GM18861 (cell line): ENCODE measurements at regions not wholly inside any gene's neighbourhood (a gene's known extent, or its start where the extent isn't known, plus 50 kb on each side); places are given as distances from the start of the nearest gene placed in this dataset.

Experiments
- ATAC-seq: cut with Tn5 transposase; IDR thresholded peaks from one replicate; pipeline ENCODE4 v1.9.1; 2021; ENCODE audit not compliant: unreplicated experiment

GRCh38 chr2:103103678-103104077 lies 341.8 kb downstream of the TMEM182 start:
- ATAC-seq: no peak

DNA sequence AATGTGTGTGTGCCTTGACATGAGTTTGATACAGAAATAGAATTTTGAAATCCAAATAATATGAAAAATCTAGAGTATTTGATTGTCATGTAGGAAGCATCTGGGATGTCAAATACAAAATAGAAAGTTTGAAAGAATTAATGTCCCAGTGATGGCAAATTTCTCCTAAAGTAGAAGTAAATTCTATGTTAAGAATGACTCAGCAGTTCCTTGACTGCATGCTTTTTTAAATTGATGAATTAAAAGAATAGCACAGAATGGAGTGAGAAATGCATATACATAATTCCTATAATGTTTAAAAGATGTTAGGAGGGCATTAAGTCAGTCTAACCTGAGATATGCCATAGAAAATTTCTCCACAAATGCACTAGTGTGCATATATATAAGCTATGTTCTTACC lies 357.5 kb downstream of the TMEM182 start:
- ATAC-seq: no peak

GRCh38 chr2:103121106-103121505 lies 359.3 kb downstream of the TMEM182 start:
- no peak for ATAC-seq

DNA sequence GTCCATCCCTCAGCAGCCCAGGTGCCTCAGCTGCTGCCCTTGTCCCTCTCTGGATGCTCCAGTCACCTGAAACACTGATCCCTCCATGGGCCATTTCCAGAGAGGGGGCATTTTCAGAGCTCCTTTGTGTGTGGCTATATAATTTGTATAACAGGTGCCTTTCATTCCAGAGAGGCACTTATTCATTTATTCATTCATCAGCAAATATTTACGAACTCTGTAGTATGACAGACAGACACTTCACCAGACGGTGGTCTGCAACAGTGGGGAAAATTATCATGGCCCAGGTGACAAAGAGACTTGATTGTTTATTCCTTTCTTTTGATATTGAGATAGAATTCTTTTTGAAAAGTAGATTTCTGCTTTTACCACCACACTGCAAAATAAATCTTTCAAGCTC lies 361.7 kb downstream of the TMEM182 start:
- no peak for ATAC-seq

DNA sequence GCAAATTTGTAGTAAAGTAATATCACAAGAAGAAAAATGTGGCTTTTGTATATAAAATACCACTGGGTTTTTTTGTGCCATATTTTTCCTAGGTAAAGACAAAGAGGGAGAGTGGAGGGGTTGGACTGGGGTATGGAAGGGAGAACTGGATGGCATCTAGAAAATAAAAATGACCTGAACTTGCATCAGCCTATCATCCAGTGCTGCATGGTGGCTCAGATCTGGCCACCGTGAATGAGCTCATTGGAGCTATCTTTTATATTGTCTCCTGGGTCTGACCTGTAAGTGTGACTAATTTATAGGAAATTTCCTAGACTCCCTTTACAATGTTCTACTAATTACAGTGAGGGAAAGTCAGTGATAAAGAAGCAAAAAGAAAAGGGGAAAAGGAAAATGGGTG lies 369.0 kb downstream of the TMEM182 start:
- no peak for ATAC-seq

DNA sequence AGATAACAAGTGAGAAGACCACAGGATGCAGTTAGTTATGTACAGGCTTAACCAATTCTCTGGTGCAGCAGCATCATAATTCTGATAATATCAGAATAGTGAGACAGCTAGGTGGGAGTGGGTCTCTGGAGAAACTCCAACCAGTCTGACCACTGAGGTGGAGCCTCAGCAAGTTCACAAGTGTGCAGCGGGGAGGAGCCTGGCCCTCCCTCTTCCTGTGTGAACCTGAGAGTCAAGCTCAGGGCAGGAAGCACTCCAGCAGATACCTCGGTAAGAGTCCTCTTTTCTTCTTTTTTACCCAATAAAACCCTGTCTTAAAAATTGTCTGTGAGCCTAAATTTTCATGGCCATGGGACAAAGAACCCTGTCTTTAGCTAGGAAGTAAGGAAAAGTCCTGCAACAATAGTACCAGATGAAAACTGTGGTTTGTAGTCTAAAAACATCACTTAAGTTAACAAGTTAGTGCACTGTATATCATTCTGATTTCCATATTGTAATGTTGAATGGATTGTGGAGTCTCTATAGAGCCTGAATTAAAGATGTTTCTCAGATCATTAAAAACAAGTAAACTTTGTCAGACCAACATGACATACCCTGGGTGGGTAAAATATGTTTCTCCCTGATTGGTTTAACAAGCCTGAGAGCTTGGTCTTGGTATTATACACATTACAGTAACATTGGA lies 370.8 kb downstream of the TMEM182 start:
- ATAC-seq: no peak

DNA sequence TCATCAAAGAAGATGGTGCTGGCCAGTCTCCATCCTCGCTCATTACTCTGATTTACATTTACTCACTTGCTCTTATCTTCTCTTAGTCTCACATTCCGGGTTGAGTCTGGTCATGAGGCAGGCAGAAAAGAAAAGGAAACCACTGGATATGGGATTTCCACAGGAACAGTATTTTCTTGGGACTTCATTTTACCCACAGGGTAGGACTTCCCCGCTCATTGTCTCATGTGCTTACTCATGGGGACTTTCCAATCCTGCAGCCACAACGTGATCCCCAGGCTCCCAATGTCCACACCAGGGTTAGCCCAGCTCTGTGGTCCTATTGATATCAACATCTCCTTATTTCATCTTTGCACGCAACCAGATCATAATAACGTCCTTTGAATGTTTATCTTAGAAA lies 373.8 kb downstream of the TMEM182 start:
- no peak for ATAC-seq

DNA sequence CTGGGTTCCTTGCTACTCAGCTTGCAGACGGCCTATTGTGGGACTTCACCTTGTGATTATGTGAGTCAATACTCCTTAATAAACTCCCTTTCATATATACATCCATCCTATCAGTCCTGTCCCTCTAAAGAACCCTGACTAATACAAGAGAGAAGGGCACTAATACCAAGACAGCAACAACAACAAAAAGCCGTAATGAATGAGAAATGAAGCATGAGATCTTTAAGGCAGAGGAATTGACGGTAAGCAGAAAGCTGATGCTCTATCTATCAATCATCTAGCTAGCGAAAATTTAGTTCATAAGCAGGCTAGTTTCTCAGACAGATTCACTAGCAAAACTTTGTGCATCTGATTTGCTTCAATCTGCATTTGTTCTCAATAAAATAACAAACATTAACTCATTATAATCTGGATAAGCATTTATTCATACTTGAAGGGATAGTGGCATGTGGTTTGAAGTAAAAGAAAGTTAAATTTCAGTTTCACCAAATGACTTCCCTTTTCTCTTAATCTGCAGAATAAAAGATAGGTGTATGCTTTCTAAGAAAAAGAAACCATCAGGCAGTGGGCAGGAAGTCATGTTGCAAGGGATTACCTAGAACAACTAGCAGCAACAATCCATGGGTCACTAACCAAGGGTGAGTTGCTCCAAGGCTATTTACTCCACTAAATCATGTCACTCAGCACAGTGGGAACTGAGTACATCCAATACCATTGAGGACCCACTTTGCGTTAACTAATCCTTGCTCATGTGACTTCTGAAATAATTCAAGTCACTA lies 376.5 kb downstream of the TMEM182 start:
- peak; percentile 63 for ATAC-seq

- no peak for ATAC-seq
Observed at GRCh38 chr2:103139628-103140268, 377.9 kb downstream of the TMEM182 start.

DNA sequence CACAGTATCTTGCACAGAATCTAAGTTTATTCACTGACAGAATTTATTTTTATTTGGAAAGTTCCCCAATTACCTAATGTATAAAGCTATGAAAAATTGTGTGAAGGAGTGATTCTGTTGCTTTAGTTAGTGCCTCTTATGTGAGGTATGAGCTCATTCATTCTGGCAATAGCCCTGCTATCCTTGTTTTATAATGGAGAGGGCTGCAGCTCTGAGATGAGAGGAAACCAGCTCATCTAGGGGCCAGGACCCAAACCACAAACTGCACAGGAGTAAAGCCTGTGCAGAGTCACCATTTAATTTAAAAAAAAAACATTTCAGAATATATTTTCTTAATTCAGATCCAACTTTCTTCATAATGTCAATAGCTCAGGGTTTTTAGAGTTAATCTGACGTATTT lies 383.0 kb downstream of the TMEM182 start:
- no peak for ATAC-seq

- no peak for ATAC-seq
Observed at GRCh38 chr2:103145739-103146138, 383.9 kb downstream of the TMEM182 start.

- ATAC-seq: no peak
Observed at GRCh38 chr2:103151046-103151445, 389.2 kb downstream of the TMEM182 start.

DNA sequence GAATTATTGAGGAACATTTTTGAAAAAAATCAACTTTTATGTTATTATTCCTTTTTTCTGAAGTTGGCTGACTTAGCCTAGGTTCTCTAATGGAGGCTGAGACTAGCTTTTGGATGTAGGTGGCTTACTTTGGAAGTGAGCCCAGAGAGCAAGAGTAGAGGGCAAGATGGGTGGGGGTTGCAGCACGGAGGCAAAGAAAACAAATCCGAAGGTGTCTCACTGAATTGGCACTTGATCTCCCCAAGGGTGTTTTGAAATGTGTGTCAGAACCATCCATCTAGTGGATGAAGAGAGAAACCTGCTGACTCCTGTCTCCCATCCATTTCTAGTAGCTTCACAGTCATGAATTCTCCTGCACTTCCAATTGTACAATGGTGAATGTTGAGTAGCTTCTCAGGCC lies 390.7 kb downstream of the TMEM182 start:
- no peak for ATAC-seq

DNA sequence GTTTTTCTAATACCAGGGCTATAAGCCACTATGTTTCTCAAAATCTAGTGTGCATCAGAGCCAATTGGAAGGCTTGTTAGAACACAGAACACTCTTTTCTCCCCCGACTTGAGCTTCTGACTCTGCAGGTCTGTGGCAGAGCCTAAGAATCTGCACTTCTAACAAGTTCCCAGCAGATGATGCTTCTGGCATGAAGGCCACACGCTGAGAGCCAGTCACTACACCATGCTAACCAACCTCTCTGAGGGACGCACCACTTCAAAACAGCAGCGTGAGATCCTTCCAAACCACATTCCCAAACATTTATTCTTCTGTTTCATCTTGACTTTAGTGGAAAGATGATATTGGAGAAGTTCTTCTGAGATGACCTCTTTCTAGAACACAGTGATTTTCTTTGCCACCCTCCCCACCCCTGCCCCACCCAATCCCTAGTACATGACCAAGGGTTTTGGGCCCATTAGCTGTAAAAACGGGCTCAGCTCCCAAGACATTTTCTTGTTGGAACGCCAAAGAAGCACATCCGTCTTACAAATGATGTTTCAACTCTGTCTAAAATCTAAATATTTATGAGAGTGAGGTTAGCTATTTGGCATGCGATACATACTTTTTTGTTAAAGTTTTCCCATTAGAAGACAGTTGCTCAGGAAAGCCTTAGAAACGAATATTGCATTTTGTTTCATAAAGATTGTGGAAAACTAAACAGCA lies 391.9 kb downstream of the TMEM182 start:
- no peak for ATAC-seq

- ATAC-seq: no peak
Observed at GRCh38 chr2:103155308-103155707, 393.5 kb downstream of the TMEM182 start.

GRCh38 chr2:103159018-103159417 lies 397.2 kb downstream of the TMEM182 start:
- ATAC-seq: no peak

- ATAC-seq: peak; percentile 88
Observed at GRCh38 chr2:103161456-103162289, 399.8 kb downstream of the TMEM182 start.

DNA sequence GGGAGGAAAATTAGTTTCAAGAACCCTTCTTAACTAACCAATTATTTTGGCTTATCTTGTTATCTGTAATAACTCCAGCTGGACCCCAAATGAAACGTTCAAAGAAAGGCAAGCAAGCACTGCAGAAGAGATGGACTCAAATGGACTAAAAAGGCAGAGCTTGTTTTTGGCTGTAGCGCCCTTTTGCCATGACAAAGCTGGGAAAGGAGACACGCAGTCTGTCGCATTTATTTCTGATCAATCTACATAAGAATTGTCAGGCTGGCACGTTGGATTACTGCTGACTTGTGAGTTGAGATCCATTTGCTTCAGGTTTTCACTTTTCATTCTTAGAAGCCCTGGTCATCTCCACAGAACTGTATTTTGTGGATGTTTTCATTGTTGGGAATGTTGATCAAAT lies 402.9 kb downstream of the TMEM182 start:
- ATAC-seq: no peak

DNA sequence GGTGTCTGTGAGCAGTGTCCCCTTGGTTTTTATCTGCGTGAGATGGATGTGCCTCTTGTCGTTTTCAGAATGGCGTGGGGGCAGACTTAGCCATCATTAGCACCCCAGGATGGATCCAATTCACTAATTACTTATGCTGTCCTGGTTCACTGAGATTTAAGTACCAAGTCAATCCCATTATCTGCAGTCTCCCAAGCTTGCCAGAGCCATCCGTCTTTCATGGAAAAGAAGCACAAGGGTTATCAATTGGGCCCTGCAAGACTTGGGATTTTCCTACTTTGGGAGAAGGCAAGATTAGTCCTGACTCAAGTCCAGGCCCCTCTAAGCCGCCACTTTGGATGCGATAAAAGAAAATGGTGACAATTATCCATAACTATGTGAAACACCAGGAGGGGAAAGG lies 404.0 kb downstream of the TMEM182 start:
- ATAC-seq: no peak

GRCh38 chr2:103166456-103167324 lies 404.9 kb downstream of the TMEM182 start:
- no peak for ATAC-seq
